Activated CD4-positive, alpha-beta memory T cell treated with anti-CD3 and anti-CD28 coated beads for 36 hours (primary cell): ENCODE measurements at regions not wholly inside any gene's neighbourhood (a gene's known extent, or its start where the extent isn't known, plus 50 kb on each side); places are given as distances from the start of the nearest gene placed in this dataset.
"Not testable (repeated sequence)": the region's sequence is repeated elsewhere in the genome, so short reads cannot be mapped to it uniquely, and the experiment has no call there.

ENCODE experiments used
- CTCF ChIA-PET: fragments of 350-600 bp; sonication (Branson Sonifier 250); formaldehyde crosslinking; loops from one replicate; lab custom pipeline; 2021; ENCODE audit warnings: antibody characterized with exemption, inconsistent platforms; lab: Charles Lee
- POLR2A ChIA-PET: fragments of 350-600 bp; sonication (Branson Sonifier 250); formaldehyde crosslinking; loops from one replicate; lab custom pipeline; 2021; ENCODE audit warnings: antibody characterized with exemption; lab: Charles Lee
- DNase-seq: peaks from one replicate; pipeline ENCODE4 v3.0.0-alpha.2; 2020
- H3K27ac Mint-ChIP-seq: one replicate; pipeline ENCODE4 v1.8.0; 2021; ENCODE audit warnings: mixed read lengths
- H3K27me3 Mint-ChIP-seq: one replicate; pipeline ENCODE4 v1.8.0; 2021; ENCODE audit warnings: mixed read lengths
- H3K36me3 Mint-ChIP-seq: one replicate; pipeline ENCODE4 v1.8.0; 2021; ENCODE audit warnings: mixed read lengths
- H3K4me1 Mint-ChIP-seq: one replicate; pipeline ENCODE4 v1.8.0; 2021; ENCODE audit warnings: low read depth, mixed read lengths
- H3K4me3 Mint-ChIP-seq: one replicate; pipeline ENCODE4 v1.8.0; 2021; ENCODE audit warnings: mild to moderate bottlenecking, mixed read lengths
- H3K9me3 Mint-ChIP-seq: one replicate; pipeline ENCODE4 v1.8.0; 2021; ENCODE audit warnings: mixed read lengths
- intact Hi-C: fragments of 100-400 bp; cut with micrococcal nuclease; formaldehyde crosslinking; loops from one replicate; pipeline ENCODE4 v1.15.1; 2023

DNA sequence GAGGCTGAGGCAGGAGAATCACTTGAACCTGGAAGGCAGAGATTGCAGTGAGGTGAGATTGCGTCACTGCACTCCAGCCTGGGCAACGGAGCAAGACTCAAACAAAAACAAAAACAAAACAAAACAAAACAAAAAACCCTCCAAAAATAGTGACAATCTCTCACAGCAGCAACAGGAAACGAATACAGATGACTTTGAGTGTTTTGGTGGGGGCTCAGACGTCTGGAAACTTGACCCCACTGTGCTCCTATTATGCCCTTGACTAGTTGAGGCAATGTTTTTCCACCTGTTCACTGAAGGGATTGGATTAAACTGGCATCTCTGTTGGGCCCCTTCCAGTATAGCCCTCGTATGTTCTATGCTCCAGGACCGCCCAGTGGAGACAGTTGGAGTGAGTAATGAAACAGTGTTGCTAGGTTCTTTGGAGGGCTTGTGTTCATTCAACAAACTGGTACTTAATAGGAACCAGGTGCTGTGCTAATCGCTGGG lies 167.0 kb downstream of the UTP18 start:
- DNase-seq = peak; percentile 39

DNA sequence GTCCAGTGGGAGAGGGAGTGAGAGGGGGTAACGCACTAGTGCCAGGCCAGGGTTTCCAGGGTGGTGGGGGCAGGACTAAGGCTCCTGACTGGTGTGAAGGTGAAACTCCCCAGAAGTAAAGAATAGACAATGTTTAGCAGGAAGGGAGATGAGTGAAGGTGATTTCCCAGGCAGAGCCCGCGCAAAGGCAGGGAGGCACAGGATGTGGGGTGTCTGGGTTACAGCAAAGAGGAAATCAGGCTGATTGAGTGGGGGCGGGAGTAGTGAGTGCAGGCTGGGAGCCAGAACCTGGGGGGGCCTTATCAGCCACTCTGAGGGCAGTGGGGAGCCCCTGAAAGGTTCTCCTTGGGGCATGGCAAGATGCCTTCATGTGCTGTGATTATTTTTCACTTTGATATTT lies 167.5 kb downstream of the UTP18 start:
- intact Hi-C loops = loop anchor here (1.0 to 2.0 kb wide), 2 partner anchors 7 to 31 kb away; no protein-coding TSS in a partner anchor
- H3K27ac Mint-ChIP-seq = peak overlapping the region; percentile 91
- CTCF ChIA-PET = interaction anchor here (1.3 kb wide), 1 partner anchor 34 kb away, joined by 6 read pairs; no protein-coding TSS in a partner anchor
- no peaks in the 10 kb centered on the region for H3K27me3 Mint-ChIP-seq
- H3K9me3 Mint-ChIP-seq = no peaks in the 10 kb centered on the region
- DNase-seq = peak; percentile 88
- peak overlapping the region; percentile 35 for H3K4me3 Mint-ChIP-seq
- H3K36me3 Mint-ChIP-seq = no peaks in the 10 kb centered on the region
- H3K4me1 Mint-ChIP-seq = peaks cover 51% of the 10 kb centered on the region
- POLR2A ChIA-PET = no interaction called here

More for the DNA sequence above, 167.0 kb downstream of the UTP18 start:
- Mint-ChIP-seq H3K36me3 (no peaks in the 10 kb centered on the region), H3K9me3 (no peaks in the 10 kb centered on the region), H3K27ac (peak overlapping the region; percentile 91), H3K4me3 (peak overlapping the region; percentile 35), H3K27me3 (no peaks in the 10 kb centered on the region), H3K4me1 (peaks cover 56% of the 10 kb centered on the region)
- ChIA-PET POLR2A (no interaction called here), CTCF (interaction anchor here (1.3 kb wide), 1 partner anchor 34 kb away, joined by 6 read pairs; no protein-coding TSS in a partner anchor)
- intact Hi-C loops = loop anchor here (1.0 kb wide), 1 partner anchor 8 kb away; no protein-coding TSS in a partner anchor

DNA sequence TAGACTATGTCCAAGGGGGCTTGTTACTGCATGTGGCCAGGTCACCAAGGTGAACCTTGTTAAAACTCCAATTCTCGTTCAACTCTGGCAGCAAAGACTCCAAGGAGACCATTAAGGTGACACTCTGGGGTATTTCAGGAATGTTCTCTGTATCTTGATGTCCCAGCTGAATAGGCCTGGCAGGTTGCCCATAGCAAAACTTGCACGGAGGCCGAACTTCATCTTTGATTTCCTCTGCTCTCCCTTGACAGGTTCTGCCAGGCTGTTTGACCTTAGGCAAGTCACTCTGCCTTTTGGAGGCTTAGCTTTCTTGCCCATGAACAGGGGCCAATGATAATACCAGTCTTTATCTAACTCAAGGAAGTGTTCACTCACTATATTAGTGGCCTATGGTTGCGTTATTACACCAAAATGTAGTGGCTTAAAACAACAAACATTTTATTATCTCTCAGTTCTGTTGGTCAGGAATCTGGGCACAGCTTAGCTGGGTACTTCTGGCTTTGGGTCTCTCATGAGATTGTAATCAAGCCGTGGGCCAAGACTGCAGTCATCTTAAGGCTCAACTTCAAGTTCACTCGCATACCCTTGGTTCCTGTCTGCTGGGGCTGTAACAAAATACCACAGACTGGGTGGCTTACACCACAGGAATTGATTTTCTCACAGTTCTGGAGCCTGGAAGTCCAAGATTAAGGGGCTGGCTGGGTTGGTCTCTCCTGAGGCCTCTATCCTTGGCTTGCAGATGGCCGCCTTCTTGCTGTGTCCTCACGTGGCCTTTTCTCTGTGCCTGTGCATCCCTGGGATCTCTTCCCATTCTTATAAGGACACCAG lies 168.5 kb downstream of the UTP18 start:
- Mint-ChIP-seq H3K9me3 (no peaks in the 10 kb centered on the region), H3K27ac (peak overlapping the region; percentile 91), H3K4me3 (no peak overlapping the region), H3K36me3 (no peaks in the 10 kb centered on the region), H3K4me1 (peaks cover 50% of the 10 kb centered on the region), H3K27me3 (no peaks in the 10 kb centered on the region)
- POLR2A ChIA-PET = no interaction called here
- intact Hi-C loops = loop anchor here (1.0 to 2.0 kb wide), 2 partner anchors 32 to 169 kb away; partner anchors contain the start of genes MBTD1 and UTP18
- CTCF ChIA-PET = interaction anchor here (0.8 to 1.6 kb wide), 2 partner anchors 31 to 58 kb away, joined by 3 read pairs; no protein-coding TSS in a partner anchor
- DNase-seq = peak; percentile 21

DNA sequence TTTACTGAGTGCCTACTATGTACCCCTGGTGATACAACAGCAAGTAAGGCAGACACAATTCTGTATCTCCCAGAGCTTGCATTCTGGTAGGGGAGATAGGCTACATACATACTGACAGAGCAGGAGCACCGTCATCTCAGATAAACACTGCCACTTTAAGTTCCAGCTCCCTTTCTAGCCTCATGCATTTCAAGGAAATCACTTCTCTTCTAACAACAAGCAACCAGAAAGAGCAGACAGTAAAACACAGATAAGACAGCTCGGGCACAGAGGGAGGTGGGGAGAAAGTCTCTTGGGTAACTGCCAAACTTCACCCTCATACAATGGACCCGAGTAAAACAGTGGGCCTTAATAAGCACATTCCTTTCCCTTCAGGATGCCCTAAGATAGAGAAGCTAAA lies 169.6 kb downstream of the UTP18 start:
- H3K4me3 Mint-ChIP-seq, H3K9me3 Mint-ChIP-seq, POLR2A ChIA-PET, H3K36me3 Mint-ChIP-seq, DNase-seq, H3K27me3 Mint-ChIP-seq: not testable (repeated sequence)
- Mint-ChIP-seq H3K4me1 (peaks cover 58% of the 10 kb centered on the region), H3K27ac (peak overlapping the region; percentile 91)
- CTCF ChIA-PET = interaction anchor here (1.0 to 1.6 kb wide), 3 partner anchors 30 to 58 kb away, joined by 3 read pairs; no protein-coding TSS in a partner anchor
- intact Hi-C loops = loop anchor here (1.0 to 2.0 kb wide), 2 partner anchors 33 to 170 kb away; partner anchors contain the start of genes MBTD1 and UTP18

DNA sequence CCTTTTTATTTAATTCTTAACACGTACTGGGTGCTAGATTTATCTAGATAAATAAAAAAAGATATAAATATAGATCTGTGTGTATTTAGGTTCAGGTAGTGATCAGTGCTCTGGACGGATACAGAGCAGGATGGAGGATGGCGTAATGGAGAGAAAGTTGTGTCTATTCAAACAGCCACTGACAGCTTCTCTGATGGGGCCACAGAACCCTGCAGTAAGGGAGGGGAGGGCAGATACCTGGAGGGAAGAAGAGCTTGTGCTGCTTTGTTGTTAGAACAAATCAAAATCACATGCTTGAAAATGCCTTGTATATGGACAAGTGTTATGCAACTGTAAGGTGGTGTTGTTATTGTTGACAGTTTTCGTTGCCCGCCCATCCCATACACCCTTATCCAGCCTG lies 170.2 kb downstream of the UTP18 start:
- peaks cover 65% of the 10 kb centered on the region for H3K4me1 Mint-ChIP-seq
- intact Hi-C loops = no loop called here
- H3K4me3 Mint-ChIP-seq = no peak overlapping the region
- H3K27ac Mint-ChIP-seq = peak overlapping the region; percentile 30
- no peaks in the 10 kb centered on the region for H3K36me3 Mint-ChIP-seq
- ChIA-PET POLR2A (no interaction called here), CTCF (interaction anchor here (1.5 to 1.6 kb wide), 2 partner anchors 30 to 31 kb away, joined by 3 read pairs; no protein-coding TSS in a partner anchor)
- H3K27me3 Mint-ChIP-seq = no peaks in the 10 kb centered on the region
- no peak for DNase-seq
- H3K9me3 Mint-ChIP-seq = no peaks in the 10 kb centered on the region

DNA sequence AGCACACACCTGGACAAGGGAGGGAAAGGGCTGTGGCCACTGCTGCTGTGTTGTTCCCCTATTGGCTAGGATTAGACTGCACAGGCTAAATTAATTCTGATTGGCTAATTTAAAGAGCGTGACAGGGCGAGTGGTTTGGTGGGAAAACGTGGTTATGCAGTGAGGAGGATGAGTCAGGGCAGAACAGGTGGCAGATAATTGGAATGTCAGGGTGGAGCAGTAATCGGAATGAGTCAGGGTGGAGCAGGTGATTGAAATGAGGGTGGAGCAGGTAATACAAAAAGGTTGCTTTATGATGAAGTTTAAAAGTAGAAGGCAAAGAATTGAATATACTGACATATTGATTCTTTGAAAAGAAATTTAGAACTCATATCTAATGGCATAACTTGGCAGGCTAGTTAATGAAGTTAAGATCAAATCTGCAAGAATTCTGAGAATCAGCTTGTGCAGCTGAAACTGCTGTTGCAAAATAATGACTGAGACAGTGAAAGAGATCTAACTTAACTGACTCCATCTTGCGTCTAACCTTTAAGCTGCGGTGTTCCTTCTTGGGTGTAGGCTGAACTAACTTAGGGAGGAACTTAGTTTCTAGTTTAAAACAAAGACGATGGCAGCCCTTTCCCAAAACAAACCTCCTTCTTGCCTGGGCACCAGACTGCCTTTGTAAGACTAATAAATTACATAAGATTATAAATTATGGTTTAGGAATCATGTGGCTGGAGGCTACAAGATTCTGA lies 174.3 kb downstream of the UTP18 start:
- H3K4me3 Mint-ChIP-seq = no peak overlapping the region
- DNase-seq = peak; percentile 25
- CTCF ChIA-PET = interaction anchor here (1.4 to 3.4 kb wide), 5 partner anchors 11 to 63 kb away, joined by 3 to 19 read pairs (median 7); no protein-coding TSS in a partner anchor

DNA sequence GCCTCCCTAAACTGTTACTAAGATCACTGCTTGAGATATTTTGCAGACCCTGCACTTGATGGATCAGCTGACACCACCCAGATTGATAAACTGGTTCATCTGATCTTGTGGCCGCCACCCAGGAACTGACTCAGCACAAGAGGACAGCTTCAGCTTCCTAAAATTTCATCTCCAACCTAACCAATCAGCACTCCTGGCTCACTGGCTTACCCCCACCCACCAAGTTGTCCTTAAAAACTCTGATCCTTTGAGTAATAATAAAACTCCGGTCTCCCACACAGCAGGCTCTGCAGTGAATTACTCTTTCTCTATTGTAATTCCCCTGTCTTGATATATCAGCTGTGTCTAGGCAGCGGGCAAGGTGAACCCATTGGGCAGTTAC lies 174.8 kb downstream of the UTP18 start:
- intact Hi-C loops = loop anchor here (1.0 kb wide), 3 partner anchors 8 to 63 kb away; no protein-coding TSS in a partner anchor
- peak overlapping the region; percentile 58 for H3K4me3 Mint-ChIP-seq
- H3K27me3 Mint-ChIP-seq = no peaks in the 10 kb centered on the region
- H3K27ac Mint-ChIP-seq = peak overlapping the region; percentile 79
- no peaks in the 10 kb centered on the region for H3K36me3 Mint-ChIP-seq
- peak; percentile 78 for DNase-seq
- peaks cover 50% of the 10 kb centered on the region for H3K4me1 Mint-ChIP-seq
- H3K9me3 Mint-ChIP-seq = no peaks in the 10 kb centered on the region
- ChIA-PET CTCF (interaction anchor here (0.8 to 3.4 kb wide), 9 partner anchors 9 to 100 kb away, joined by 3 to 19 read pairs (median 6); no protein-coding TSS in a partner anchor), POLR2A (no interaction called here)

More for the DNA sequence above, 174.3 kb downstream of the UTP18 start:
- no peaks in the 10 kb centered on the region for H3K9me3 Mint-ChIP-seq
- H3K36me3 Mint-ChIP-seq = no peaks in the 10 kb centered on the region
- H3K27me3 Mint-ChIP-seq = no peaks in the 10 kb centered on the region
- peak overlapping the region; percentile 79 for H3K27ac Mint-ChIP-seq
- intact Hi-C loops = loop anchor here (1.0 kb wide), 3 partner anchors 7 to 62 kb away; no protein-coding TSS in a partner anchor
- POLR2A ChIA-PET = interaction anchor here (0.6 kb wide), 1 partner anchor 37 kb away, joined by 4 read pairs; no protein-coding TSS in a partner anchor
- H3K4me1 Mint-ChIP-seq = peaks cover 51% of the 10 kb centered on the region

DNA sequence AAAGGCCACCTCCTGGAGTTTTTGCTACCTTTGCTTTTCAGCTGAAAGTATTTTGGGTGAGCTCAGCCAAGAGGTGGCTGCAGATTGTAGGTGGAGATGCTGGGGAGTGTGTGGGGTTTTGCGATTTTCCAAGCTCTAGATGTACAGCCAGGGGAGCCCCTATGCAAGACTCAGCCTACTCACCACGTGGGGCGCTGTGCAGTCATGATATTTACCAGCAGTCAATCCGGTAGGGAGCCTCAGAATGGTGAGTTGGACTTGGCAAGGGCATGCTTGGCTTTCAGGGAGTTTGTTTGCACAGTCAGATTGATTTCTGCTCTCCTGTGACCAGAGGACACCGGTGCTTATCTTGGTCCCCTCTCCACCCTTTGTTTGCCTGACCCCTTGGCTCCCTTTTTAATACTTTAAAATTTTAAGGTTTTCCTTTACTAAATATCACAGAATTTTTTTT lies 175.3 kb downstream of the UTP18 start:
- H3K27ac Mint-ChIP-seq = peak overlapping the region; percentile 79
- DNase-seq = peak; percentile 80
- peak overlapping the region; percentile 58 for H3K4me3 Mint-ChIP-seq
- ChIA-PET POLR2A (interaction anchor here (0.6 kb wide), 1 partner anchor 29 kb away, joined by 3 read pairs; no protein-coding TSS in a partner anchor), CTCF (interaction anchor here (0.8 to 3.4 kb wide), 10 partner anchors 9 to 100 kb away, joined by 3 to 19 read pairs (median 6); no protein-coding TSS in a partner anchor)
- intact Hi-C loops = loop anchor here (1.0 kb wide), 3 partner anchors 8 to 63 kb away; no protein-coding TSS in a partner anchor
- H3K27me3 Mint-ChIP-seq = no peaks in the 10 kb centered on the region
- no peaks in the 10 kb centered on the region for H3K36me3 Mint-ChIP-seq
- peaks cover 45% of the 10 kb centered on the region for H3K4me1 Mint-ChIP-seq
- no peaks in the 10 kb centered on the region for H3K9me3 Mint-ChIP-seq

DNA sequence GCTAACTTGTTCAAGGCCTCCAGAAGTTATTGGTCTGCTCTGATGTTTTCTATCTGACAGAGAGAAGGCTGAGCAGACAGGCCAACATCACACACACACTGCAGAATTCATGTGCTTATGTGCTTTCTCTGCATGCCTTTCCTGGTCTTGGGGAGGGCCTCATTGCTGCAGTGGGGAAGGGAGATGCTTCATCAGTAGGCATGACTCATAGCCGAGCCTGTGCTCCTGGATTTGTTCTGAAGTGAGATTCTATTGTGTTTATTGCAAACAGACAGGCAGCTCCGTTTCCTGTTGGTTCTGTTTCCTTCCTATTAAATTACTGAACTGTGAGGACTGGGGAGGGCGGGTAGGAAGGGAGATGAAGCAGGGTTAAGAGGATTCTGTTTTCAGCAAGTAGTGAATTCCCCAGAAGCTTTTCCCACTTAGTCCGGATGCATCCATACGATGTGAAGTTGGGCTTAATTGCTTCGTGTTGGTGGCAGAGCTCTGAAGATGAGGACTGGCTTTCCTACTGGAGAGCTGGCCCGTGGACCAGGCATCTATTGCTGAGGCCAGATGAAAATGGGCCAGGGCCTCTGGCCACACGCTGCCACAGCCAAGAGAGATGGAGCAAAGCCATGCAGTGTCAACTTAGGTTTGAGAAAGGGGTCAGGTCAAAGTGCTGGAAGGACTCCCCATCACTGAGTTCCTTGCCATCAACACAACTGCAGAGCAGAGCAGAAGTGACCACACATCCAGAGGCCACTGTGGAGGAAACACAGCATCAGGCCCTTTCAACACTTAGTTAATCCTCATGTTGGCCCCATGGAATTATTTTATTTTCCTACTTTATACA lies 179.3 kb downstream of the UTP18 start:
- DNase-seq = peak; percentile 31
- intact Hi-C loops = no loop called here
- CTCF ChIA-PET = interaction anchor here (0.8 kb wide), 1 partner anchor 21 kb away, joined by 3 read pairs; no protein-coding TSS in a partner anchor
- no peak overlapping the region for H3K27ac Mint-ChIP-seq
- H3K9me3 Mint-ChIP-seq = no peaks in the 10 kb centered on the region
- H3K4me1 Mint-ChIP-seq = peaks cover 30% of the 10 kb centered on the region
- no peaks in the 10 kb centered on the region for H3K36me3 Mint-ChIP-seq
- POLR2A ChIA-PET = no interaction called here
- no peaks in the 10 kb centered on the region for H3K27me3 Mint-ChIP-seq
- no peak overlapping the region for H3K4me3 Mint-ChIP-seq

DNA sequence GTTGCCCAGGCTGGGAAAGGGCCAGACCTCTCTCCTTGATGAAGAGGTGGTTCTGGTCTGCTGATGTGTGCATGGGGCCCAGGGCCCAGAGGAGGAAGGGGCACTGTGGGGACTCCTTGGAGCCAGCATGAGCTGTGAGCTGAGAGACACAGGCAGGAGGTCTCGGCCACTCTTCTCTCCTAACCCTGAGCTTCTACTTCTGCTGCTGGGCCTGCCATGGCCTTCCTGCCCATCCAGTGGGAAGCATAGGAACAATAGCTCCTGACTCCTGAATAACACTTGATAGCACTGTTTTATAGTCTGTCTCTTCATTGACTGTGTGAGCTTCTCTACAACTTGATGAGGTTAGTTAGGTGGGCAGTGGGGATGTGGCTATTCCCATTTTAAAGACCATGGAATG lies 181.1 kb downstream of the UTP18 start:
- ChIA-PET CTCF (interaction anchor here (0.5 to 1.2 kb wide), 2 partner anchors 12 to 70 kb away, joined by 3 to 6 read pairs; no protein-coding TSS in a partner anchor), POLR2A (no interaction called here)
- intact Hi-C loops = no loop called here
- Mint-ChIP-seq H3K4me3 (no peak overlapping the region), H3K9me3 (no peaks in the 10 kb centered on the region), H3K27me3 (no peaks in the 10 kb centered on the region), H3K36me3 (no peaks in the 10 kb centered on the region), H3K27ac (no peak overlapping the region), H3K4me1 (peaks cover 16% of the 10 kb centered on the region)
- no peak for DNase-seq
